ENCODE measurements at regions not wholly inside any gene's neighbourhood (a gene's known extent, or its start where the extent isn't known, plus 50 kb on each side); places are given as distances from the start of the nearest gene placed in this dataset.

DNA sequence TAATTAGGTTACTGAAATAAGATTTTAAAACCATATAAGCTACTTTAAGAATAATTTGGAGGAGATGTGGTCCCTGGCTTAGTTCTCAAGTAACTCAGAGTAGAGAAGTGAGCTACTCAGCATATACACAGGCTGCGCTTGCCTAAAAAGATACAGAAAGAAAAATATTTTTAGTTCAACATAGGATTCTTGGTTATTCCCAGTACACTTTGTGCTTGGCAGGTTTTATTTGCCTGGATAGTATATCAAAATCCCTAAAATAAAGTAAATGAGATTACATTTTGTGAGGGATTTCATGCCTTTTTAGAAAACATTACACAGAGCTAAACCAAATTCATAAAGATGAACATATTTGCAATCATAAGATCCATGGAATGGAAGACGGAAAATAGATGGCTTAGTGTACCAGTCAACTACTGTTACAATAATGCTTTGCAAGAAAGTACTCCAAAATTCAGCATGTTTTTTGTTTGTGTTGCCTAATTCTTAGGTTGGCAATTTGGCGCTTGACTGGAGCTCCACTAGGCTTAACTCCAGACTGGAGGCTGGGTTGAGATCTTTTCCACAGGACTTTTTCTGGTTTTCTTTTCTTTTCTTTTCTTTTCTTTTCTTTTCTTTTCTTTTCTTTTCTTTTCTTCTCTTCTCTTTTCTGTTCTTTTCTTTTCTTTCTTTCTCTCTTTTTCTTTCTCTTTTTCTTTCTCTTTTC is 600.5 kb upstream of the SYT4 start:
- TF ChIP-seq, protein P1, sequence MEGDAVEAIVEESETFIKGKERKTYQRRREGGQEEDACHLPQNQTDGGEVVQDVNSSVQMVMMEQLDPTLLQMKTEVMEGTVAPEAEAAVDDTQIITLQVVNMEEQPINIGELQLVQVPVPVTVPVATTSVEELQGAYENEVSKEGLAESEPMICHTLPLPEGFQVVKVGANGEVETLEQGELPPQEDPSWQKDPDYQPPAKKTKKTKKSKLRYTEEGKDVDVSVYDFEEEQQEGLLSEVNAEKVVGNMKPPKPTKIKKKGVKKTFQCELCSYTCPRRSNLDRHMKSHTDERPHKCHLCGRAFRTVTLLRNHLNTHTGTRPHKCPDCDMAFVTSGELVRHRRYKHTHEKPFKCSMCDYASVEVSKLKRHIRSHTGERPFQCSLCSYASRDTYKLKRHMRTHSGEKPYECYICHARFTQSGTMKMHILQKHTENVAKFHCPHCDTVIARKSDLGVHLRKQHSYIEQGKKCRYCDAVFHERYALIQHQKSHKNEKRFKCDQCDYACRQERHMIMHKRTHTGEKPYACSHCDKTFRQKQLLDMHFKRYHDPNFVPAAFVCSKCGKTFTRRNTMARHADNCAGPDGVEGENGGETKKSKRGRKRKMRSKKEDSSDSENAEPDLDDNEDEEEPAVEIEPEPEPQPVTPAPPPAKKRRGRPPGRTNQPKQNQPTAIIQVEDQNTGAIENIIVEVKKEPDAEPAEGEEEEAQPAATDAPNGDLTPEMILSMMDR (IDR thresholded peaks at IDR 0.05; ENCODE audit: control extremely low read depth, extremely low read depth), result no peak
- H3K9me3 ChIP-seq (ENCODE audit: control insufficient read depth in 4 of 4, insufficient read depth in 3 of 4, low read length in 3 of 4), result no peaks in the 10 kb centered on the region
- no peak overlapping the region for H3K4me3 ChIP-seq
- H3K36me3 ChIP-seq (ENCODE audit: control insufficient read depth in 4 of 4, insufficient read depth in 4 of 4, low read length in 4 of 4), result no peaks in the 10 kb centered on the region
- H3K27me3 ChIP-seq (ENCODE audit: control insufficient read depth in 3 of 3, insufficient read depth in 3 of 3, low read length in 2 of 3), result no peaks in the 10 kb centered on the region
- ATAC-seq (ENCODE audit: insufficient read depth, low FRiP score) (no peak), DNase-seq (no peak)
- peaks cover 0 to 21% (median 5%) of the 10 kb centered on the region in 5 donors for H3K4me1 ChIP-seq (ENCODE audit: control insufficient read depth in 5 of 5, insufficient read depth in 5 of 5, low read length in 5 of 5)
- WGBS, 2 donors, result 94 to 97% methylated on average over 3 of the region's 3 CpGs
- no peak overlapping the region for H3K9ac ChIP-seq (ENCODE audit: insufficient read depth in 1 of 2, low read length in 2 of 2)
- H3K27ac ChIP-seq (ENCODE audit: low read depth in 1 of 2, low read length in 1 of 2), result no peak overlapping the region

- WGBS, 2 donors, result 75 to 77% methylated on average over 3 of the region's 3 CpGs
- TF ChIP-seq, protein P1 (IDR thresholded peaks at IDR 0.05; ENCODE audit: control extremely low read depth, extremely low read depth), result no peak
Observed at GRCh38 chr18:43879415-43879814, 602.1 kb upstream of the SYT4 start.

GRCh38 chr18:43882358-43883055 is 605.2 kb upstream of the SYT4 start:
- peak in 2 of 3 donors; percentile 21 to 29 for DNase-seq

More at GRCh38 chr18:43879415-43879814, 602.1 kb upstream of the SYT4 start:
- ATAC-seq (ENCODE audit: insufficient read depth, low FRiP score) (no peak), DNase-seq (no peak)
- Histone ChIP-seq H3K27me3 (ENCODE audit: control insufficient read depth in 3 of 3, insufficient read depth in 3 of 3, low read length in 2 of 3) (no peaks in the 10 kb centered on the region), H3K27ac (ENCODE audit: low read depth in 1 of 2, low read length in 1 of 2) (no peak overlapping the region), H3K36me3 (ENCODE audit: control insufficient read depth in 4 of 4, insufficient read depth in 4 of 4, low read length in 4 of 4) (no peaks in the 10 kb centered on the region), H3K4me3 (no peak overlapping the region), H3K9me3 (ENCODE audit: control insufficient read depth in 4 of 4, insufficient read depth in 3 of 4, low read length in 3 of 4) (no peaks in the 10 kb centered on the region), H3K9ac (ENCODE audit: insufficient read depth in 1 of 2, low read length in 2 of 2) (no peak overlapping the region), H3K4me1 (ENCODE audit: control insufficient read depth in 5 of 5, insufficient read depth in 5 of 5, low read length in 5 of 5) (peaks cover 0 to 23% (median 5%) of the 10 kb centered on the region in 5 donors)

More at GRCh38 chr18:43882358-43883055, 605.2 kb upstream of the SYT4 start:
- WGBS, 2 donors, result 68 to 74% methylated on average over 7 of the region's 7 CpGs
- Histone ChIP-seq H3K36me3 (ENCODE audit: control insufficient read depth in 4 of 4, insufficient read depth in 4 of 4, low read length in 4 of 4) (no peaks in the 10 kb centered on the region), H3K27ac (ENCODE audit: low read depth in 1 of 2, low read length in 1 of 2) (no peak overlapping the region), H3K4me1 (ENCODE audit: control insufficient read depth in 5 of 5, insufficient read depth in 5 of 5, low read length in 5 of 5) (peaks cover 0 to 9% (median 4%) of the 10 kb centered on the region in 5 donors), H3K27me3 (ENCODE audit: control insufficient read depth in 3 of 3, insufficient read depth in 3 of 3, low read length in 2 of 3) (no peaks in the 10 kb centered on the region), H3K9ac (ENCODE audit: insufficient read depth in 1 of 2, low read length in 2 of 2) (no peak overlapping the region), H3K9me3 (ENCODE audit: control insufficient read depth in 4 of 4, insufficient read depth in 3 of 4, low read length in 3 of 4) (no peaks in the 10 kb centered on the region), H3K4me3 (no peak overlapping the region)
- ATAC-seq (ENCODE audit: insufficient read depth, low FRiP score), result no peak
- TF ChIP-seq, protein P1 (IDR thresholded peaks at IDR 0.05; ENCODE audit: control extremely low read depth, extremely low read depth), result no peak

Data from lung (tissue), 11 donors.